Stomach (tissue), 4 donors: ENCODE measurements at regions not wholly inside any gene's neighbourhood (a gene's known extent, or its start where the extent isn't known, plus 50 kb on each side); places are given as distances from the start of the nearest gene placed in this dataset.

ENCODE experiments used
- CTCF ChIP-seq, 7 experiments: fragments of 450-650 bp in 4 of 7; fragments of 200-600 bp in 3 of 7; sonication (generic) in 3 of 7; IDR thresholded peaks; one replicate each; pipeline ENCODE4 v1.5.1; 2016 to 2019; ENCODE audit warnings: antibody characterized with exemption in 7 of 7, control low read depth in 2 of 7, mild to moderate bottlenecking in 1 of 7
- EP300 ChIP-seq: sonication (generic); formaldehyde crosslinking; IDR thresholded peaks from one replicate; pipeline ENCODE4 v1.6.1; 2017; ENCODE audit warnings: antibody characterized with exemption
- POLR2A ChIP-seq, 4 donors: fragments of 450-650 bp; IDR thresholded peaks; one replicate each; pipeline ENCODE4 v1.6.1; 2016; ENCODE audit warnings: antibody characterized with exemption in 4 of 4, control low read depth in 2 of 4, mild to moderate bottlenecking in 1 of 4, moderate library complexity in 1 of 4

DNA sequence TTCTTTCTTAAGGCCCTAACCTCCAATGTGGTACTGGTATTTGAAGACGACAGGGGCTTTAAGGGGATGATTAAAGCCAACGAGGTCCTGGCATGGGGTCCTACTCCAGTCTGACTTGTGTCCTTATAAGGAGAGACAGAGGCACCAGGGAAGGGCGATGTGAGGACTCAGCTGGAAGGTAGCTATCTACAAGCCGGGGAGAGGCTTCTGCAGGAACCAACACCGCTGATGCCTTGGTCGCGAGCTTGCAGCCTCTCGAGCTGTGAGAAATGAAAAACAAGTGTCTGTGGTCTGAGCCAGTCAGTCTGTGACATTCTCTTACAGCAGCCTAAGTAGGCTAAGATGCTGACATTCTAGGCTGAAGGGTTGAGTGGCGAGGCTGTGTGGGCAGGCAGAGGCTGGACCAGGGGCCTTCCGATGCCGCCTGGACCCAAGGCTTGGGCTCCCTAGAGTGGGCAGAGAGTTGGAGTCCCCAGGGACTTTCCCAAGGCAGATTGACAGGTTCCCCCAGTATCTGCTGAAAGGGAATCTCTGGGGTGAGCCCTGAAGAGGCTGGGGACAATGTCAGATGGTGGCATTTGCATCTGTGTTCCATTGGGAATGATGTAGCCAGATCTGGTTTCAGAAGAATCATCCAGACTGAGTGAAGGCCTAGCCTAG is 322.9 kb upstream of the HS6ST1 start:
- TF ChIP-seq POLR2A (IDR thresholded peaks at IDR 0.05) (no peak), CTCF (IDR thresholded peaks at IDR 0.05) (no peak), EP300 (no peak)
